G401.6 (cell line): ENCODE measurements at regions not wholly inside any gene's neighbourhood (a gene's known extent, or its start where the extent isn't known, plus 50 kb on each side); places are given as distances from the start of the nearest gene placed in this dataset.
"Not testable (repeated sequence)": the region's sequence is repeated elsewhere in the genome, so short reads cannot be mapped to it uniquely, and the experiment has no call there.

Experiments used
- FAIRE-seq: peaks from 2 replicates; lab custom pipeline; 2012; peaks lifted over from hg19 to GRCh38; lab: Jason Lieb, UNC

DNA sequence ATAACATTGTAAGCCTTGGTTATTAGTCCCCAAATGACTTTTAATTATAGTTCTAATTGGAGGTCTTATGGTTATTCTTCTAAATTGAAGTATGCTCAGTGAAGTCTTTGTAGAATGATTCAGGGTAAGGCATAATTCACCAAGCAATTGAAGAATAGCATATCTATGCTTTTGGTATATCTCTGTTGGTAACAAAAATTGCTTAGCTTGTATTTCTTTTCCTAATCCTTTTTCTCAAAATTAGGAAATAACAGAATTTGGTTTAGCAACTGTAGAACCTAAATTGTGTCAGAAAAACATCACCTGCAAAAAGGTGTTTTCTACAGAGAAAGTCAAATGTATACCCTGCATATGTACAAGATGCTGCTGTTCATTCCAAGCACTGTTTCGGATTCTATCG, 189.2 kb upstream of the EPHA4 start:
- FAIRE-seq, result no peak

DNA sequence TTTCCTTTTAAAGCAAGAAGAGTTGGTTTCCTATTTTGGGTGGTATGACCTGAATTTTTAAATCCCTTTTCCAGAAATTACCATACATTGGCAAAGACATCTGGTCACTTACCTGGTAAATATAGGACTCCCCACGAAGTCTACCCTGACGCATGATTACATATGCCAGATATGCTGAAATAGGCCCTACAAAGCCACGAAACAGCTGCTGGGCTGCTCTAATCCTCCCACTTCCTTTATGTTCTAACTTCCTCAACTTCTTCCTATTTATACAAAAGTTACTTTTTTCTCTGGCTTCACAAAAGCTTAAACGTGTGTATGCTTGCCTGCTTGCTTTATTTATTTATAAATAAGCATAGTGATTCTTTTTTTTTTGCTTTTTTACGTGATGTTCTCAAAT, 186.0 kb upstream of the EPHA4 start:
- no peak for FAIRE-seq

DNA sequence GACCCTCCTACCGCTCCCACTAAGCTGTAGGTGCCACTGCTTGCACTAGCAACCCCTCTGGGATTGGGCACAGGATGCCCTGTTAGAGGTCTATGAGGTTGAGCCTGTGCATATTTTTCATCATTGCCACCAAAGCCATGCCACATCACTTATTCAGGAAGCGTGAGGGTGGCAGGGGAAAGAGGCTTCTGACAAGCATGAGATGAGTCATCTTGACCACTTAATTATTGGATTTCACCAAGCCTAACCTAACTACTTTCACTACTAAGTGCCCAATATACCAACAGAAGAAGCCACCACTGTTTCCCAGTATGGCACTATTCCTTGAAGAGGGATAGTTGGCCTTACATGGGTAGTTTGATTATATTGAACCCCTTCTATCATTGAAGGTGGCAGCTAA, 181.3 kb upstream of the EPHA4 start:
- FAIRE-seq, result no peak

DNA sequence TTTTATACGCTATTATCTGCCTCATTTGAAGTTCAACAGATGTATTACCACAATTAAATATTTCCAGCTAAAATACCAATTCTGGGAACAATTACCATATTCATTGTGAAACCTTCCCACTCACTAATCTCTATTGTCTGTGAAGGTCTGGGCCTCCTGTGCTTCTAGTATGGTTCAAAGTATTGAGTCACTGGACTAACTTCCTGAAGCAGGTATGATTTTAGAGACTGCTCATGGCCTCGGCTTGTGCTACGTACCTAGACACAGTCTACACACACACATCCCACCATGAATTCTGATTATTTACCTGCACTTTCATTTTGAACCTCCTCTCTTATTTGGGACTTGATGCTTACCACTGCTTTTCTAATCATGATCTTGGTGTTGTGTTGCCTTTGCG, 180.7 kb upstream of the EPHA4 start:
- no peak for FAIRE-seq

DNA sequence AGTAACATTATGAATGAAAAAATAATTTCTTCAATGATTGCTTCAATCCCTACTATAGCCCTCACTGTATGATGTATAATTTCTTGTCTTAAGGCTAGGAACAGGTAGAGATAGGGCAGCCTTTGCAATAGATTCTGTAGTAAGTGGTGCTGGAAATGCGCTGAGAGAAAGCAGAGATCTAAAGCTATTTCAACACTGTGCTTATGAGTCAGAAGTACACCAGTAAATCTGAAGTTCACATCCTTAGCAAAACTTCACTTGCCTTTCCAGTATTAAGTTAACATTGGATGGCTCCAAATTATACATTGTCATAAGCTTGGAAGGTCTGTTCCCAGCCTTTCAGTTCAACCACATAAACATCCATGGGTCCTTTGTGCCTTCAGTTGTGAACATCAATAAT, 178.2 kb upstream of the EPHA4 start:
- no peak for FAIRE-seq

DNA sequence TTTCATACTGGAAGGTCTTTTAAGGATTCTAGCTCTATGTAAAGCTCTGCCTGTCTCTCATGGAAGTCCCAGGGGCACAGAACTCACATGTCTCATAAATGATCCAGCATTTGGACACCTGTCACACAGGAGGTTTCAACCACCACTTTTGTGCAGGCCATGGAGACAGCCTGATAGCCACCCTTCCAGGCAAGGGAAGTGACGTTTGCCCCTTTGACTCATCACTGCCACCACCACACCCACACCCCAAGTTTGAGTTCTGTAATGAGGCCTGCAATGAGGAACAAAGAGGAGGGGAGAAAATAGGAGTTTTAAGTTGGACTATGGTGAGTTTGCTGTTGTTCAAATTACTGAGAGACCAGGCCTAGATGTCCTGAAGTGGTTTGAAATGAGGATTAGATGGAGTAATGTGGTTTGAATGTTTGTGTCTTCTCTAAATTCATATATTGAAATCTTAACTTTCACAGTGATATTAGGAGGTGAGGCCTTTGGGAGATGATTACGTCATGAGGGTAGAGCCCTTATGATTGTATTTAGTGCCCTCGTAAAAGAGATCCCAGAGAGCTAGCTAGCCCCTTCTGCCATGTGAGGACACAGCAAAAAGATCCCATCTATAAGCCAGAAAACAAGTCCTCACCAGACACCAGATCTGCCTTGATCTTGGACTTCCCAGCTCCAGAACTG, 175.3 kb upstream of the EPHA4 start:
- no peak for FAIRE-seq

DNA sequence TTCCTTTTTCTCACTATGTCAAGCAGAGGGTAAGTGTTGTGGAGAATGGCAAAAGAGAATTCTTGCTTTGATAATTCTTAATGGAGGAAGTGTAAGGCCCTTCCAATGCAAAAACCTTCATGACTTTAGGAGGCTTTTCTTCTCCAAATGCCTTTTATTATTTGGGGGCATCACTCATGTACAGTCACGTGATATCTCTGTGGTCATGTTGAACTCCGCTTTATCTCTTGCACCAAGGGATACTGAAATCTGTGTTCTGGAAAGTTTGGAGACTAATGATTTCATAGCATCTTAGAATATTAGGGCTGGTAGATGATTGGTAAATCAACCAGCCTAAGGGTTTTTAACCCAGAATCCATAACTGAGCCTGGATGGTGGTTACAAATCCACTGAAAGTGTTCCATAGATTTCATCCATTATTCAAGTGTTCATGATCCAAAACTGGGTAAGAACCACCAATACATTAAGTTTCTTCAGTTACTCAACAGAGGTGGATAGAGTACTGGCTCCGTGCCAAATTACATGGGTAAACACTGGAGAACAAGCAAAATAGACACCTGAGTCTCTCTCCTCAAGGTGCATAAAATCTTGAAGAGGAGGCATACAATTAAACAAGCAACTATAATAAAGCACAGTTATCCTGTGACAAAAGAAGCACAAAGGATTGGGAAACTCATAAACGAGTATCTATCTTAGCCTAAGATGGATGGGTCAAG, 169.6 kb upstream of the EPHA4 start:
- no peak for FAIRE-seq

DNA sequence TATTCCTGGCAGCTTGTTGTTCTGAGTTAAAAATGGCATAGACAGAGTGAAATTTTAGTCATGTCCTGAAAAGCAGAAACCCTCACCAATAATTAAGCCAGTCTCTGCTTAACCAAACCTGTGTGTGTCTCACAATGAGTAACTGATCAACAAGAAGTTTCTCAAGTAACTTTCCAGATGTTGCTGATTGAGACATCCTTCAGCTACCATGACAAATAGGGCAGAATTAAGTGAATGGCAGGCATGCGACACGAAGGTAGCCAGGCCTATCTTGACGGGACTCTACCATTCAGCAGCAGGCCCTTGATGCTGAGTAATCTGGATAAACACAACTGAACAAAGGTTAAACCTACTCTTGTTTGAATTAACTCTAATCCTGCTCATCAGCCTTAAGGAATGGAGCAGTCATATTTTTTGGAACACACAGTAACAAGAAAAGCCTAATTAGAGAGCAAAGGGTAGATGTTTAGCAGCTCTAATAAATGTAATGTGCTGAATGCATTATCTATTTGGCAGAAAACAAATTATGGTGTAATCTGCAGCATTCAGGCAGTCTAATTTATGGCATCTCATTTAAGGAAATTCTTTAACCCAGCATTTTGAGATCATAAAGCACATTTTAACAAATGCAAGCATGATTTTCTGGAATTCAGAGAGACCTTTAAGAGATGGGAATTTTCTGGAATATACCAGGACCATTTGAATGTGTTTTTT, 159.5 kb upstream of the EPHA4 start:
- FAIRE-seq, result no peak

DNA sequence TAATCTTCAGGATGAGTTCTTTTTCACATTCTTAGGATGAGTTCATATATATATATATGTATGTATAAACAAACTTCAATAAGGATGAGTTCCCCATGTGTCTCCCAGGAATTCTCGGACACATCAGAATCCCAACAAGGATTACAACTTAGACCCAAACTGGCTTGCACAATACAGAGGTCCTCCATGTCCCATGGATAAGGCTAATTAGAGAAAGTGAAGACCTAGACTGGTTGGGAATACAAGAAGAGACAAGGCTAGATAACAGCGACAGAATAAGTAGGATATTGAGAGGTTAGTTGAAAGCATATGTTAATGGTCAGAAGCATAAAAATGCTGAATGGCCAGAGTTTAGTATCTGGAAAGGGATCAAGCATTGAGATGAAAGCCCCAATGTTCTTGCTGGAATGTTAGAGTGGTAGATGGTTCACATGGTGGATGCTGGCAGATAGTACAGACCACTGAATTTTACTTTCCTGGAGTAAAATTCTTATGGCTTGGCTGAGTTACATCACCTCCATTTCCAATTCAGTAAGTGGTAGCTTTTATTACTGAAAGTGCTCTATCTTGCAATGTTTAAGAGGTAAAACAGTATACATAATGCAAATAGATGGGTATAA, 154.9 kb upstream of the EPHA4 start:
- FAIRE-seq, result no peak

DNA sequence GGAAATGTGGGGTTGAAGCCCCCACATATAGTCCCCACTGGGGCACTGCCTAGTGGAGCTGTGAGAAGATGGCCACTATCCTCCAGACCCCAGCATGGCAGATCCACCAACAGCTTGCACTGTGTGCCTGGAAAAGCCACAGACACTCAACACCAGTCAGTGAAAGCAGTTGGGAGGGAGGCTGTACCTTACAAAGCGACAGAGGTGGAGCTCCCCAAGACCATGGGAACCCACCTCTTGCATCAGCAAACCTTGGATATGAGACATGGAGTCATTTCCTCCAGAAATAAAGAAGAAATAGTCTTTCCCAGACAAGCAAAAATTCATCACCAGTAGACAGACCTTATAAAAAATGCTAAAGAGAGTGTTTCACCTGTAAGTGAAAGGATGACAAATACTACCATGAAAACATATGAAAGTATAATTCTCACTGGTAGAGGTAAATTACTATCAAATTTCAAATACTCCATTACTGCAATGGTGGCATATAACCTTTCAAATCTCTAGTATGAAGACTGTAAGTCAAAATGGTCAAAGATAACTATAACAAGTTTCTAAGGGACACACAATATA, 152.6 kb upstream of the EPHA4 start:
- no peak for FAIRE-seq

DNA sequence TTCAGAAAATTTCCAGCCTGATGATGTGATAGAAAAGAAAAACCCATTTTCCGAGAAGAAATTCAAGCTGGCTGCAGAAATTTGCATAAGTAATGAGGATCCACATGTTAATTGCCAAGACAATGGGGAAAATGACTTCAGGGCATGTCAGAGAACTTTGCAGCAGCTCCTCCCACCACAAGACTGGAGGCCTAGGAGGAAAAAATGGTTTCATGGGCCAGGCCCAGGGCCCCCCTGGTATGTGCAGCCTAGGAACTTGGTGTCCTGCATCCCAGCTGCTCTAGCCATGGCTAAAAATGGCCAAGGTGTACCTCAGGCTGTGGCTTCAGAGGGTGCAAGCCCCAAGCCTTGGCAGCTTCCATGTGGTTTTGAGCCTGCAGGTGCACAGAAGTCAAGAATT, 152.0 kb upstream of the EPHA4 start:
- FAIRE-seq, result not testable (repeated sequence)

DNA sequence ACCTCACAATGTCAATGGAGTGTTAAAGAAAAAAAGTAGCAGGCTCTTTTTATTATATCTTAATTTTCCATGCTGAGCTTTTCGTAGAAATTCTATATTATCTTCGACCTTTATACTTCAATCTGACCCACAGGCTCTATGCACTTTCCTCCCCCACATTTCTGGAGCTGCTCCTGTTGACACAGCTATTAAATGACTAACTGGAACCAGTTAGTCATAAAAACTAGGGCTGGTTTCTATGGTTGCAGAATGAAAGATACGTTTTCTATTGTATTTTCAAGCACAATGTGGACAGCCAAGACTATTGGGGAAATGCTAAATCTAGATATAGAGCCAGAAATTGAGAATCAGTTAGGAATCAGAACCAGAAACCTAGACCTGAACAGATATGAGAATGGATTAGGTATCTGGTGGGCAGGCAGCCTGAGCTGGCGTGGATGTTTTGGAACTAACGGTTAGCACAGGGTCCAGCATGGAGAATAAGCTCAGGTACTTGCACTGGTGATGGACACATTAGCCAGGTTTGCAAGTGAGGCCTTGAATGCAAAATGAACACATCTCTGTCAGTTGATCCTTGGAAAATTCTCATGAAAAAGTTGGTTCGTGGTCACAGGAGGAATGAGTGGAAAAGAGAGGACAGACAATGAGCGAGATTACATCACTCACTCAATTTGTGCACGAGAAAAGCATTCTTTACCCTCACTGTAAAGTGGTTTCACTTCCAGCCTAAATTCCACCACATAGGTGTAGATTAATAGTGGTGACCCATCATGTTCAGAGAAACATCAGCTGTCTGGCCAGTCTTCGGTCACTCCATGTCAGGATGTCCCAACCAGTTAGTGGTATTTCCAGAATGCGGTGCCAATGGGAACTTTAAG, 144.6 kb upstream of the EPHA4 start:
- no peak for FAIRE-seq

DNA sequence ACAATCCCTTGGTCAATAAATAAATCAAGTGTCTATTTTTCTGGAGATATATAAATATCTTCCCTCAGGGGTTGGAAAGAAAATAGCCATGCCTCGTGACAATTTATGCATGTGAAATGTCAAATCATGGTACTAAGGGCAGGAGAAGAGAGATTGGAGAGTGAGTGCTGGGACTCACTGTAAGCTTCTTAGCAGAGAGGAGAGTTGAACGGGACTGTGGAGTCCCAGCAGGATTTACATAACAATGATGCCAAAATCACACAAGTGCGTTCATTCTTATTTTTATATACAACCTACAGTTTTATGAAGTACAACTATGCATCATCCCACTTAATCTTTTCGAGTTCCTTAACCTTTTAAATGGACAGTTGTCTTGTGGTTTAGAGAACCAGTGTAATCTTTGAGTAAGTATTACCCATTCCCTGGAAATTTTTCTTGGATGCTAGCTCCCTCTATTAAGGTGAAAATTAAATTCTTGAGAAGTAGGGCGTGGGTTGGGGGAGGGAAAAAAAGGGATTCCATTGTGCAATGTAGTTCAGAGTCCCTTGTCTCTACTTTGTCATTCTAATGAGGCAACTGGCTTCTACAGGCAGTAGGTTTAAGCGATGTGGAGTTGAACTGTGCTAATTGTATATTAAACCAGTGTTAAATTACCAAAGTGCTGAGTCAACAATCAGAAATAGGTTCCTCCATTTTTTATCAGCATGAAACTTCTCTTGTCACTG, 143.6 kb upstream of the EPHA4 start:
- no peak for FAIRE-seq

DNA sequence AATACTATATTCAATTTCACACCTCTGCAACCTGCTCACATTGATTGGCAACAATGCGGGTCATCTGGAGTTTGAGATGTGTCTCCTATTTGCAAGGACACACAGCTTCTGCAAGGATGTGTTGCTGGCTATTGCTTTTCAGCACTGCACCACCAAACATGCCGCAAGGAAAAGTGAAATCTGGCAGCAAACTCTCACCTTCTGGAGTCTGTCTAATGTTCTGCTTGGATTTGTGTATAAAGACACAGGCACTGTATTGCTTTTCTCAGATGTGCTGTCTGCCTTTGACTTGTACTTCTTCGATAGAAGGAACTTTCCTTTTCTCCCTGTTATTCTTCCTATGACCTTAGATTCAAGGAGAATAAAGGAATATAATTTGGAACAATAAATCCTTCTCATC, 138.6 kb upstream of the EPHA4 start:
- FAIRE-seq, result no peak

DNA sequence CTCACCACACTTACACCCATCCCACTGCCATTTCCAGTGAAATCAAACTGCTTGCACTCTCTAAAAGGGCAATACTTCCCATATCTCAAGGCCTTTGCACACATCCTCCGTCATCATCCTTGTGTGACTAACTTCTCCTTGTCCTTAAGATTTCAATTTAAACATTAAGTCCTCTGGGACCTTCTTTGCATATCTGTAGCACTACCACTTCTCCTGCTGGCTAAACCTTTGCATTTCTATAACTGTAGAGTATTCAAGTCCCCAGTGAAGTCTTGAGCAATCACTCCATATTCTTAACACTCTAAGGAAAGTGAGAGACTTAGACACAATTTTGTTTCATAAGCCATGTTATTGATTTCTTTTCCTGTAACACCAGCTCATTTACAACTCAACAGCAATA, 136.8 kb upstream of the EPHA4 start:
- no peak for FAIRE-seq

DNA sequence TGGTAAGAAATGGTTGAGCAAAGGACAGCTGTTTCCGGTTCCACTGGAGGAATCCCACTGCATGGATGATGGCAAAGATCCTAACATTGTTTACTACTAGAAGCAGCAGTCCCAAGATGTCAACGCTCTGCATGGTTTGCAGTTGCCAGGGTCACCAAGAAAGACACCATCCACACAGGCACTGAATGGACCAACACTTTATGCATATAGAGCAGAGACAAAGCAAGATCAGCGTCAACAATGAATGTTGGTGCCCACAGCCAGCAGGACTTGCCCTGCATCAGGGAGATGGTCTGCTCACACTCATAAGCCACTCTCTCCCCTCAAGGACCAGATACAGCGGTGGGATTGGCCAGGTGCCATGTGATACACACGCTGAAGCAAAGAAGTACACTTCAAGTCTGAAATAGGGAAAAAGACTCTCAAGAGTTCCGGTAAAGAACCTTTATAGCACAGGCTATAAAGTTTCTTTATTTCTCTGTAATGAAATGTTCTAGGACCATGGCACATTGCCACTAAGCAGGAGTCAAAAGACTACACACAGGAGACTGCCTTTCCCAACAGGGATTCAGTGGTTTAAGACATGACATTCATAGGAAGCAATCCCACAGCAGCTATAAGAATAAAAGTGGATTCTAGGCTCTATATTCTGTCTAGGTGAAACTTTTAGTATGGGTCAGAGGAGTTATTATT, 133.2 kb upstream of the EPHA4 start:
- FAIRE-seq, result no peak

DNA sequence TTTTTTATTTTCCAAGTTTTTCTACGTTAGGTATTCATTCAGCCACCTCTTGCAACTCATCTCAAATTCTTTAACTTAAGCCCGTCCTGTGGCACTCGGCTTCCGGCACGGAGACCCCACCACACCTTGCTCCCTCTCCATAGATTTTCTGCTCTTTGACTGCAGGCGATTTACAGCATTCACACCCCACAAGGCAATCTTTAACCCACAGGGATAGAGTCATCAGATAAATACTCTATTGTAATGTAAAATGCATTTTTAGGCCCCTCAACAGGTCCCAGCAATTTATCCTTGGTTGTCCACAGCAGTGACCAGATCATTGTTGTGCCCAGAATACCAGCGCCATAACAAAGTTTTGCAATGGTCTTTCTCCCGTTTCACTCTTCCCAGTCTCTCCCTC, 132.3 kb upstream of the EPHA4 start:
- no peak for FAIRE-seq

DNA sequence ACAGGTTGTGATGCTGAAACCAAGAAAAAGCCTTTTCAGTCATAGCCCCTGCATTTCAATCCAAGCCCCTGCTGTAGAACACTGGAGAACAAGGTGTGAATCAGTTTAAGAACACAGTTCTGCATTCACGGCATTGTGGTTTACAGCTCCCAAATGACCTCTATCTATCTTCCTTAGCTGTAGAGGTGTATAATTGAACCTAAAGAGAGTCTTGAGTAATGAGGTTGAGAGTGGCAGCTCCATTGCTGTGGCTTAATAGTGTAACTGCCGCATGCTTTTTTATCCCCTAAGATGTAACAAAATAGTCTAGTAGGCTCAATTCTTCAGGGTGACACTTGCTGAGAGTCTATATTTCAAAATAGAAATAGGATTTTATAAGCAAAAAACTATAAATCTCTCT, 121.3 kb upstream of the EPHA4 start:
- FAIRE-seq, result no peak

DNA sequence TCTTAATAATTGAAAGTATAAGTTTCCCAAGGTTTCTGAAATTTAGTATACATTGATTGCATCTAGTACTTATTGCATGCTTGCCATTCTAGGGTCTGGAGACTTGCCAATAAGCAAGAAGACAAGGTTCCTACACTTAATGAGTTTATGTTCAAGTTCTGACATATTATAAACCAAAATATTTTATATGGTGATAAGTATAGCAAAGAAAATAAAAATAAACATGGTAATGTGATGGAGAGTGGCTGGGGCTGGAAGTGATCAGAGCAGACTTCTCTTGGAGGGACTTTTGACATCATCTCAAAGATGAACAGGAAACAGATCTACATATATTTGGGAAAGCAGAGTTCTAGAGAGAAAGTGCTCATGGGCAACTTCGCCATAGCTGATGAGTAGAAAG, 119.5 kb upstream of the EPHA4 start:
- no peak for FAIRE-seq

DNA sequence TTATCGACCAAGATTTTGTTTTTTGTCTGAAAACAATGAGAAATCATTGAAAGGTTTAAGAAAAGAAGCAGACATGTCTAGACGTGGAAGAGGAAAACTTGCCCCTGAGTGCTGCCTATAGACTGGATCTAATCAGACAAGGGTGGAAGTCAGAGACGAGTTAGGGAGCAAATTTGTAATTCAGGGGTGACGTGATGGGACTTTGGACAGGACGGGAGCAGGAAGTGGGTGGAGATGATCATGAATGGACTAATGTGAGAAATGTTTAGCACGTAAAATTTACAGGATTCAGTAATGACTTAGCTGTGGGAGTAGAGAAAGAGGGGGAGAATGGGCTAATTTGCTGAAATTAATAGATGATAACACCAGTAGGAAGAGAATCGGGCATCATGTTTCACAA, 117.0 kb upstream of the EPHA4 start:
- FAIRE-seq, result no peak

DNA sequence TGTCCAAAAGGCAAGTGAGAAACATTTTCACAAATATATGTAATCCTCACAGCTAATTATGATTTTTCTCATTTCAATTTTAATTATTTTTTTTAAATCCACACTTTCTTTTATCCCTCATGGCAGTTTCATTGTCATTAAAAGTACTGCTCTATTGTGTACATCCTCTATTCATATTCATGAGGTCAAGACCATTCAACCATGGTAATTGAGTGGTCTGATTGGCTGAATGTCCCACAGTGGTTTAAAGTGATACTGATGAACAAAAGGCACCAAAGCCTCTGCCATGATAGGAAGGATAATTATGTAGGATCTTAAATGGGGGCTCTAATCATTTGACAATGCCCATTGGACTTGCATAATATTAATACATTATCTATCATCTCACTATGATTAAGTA, 108.4 kb upstream of the EPHA4 start:
- FAIRE-seq, result no peak
